ENCODE measurements at regions not wholly inside any gene's neighbourhood (a gene's known extent, or its start where the extent isn't known, plus 50 kb on each side); places are given as distances from the start of the nearest gene placed in this dataset.
A peak's percentile ranks its signal among the peaks of the same experiment; 100 is the strongest.

DNA sequence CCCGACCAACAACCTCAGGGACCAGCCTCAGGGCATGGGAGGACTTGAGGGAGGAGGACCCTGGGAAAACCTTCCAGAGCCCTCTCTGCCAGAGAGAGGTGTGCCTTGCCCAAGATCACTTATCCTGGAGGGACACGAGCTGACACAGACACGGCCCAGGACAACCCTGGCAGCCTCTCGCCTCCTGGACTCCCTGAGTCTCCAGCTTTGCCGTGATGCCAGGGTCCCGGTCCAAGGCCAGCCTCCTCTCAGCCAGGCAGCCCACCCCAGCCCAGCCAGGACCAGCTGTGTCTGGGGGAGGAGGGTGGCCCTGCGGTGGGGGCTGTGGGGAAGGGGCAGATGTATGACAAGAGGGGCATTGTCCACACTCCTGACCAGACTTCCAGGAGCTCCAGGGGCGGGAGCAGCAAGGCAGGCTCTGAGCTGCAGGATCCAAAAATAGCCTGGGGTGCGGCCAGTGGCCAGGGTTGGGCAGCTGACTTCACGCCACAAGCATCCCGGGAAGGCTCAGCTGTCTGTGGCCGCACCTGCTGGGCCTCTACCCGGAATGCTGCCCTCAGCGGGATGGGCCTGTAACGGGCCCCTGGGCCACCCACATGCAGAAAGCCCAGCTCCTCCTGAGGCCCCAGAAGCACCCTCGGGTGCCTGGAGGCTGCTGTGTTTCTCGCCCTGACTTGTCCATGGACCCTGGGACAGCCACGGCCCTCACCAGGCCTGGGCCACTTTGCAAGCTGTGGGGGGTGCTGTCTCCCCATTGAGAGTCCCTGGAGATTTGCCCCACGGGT is 65.5 kb upstream of the GPC1 start (continued):
- no peak for TF ChIP-seq RAD21 (IDR thresholded peaks at IDR 0.05; ENCODE audit: low read length)
- TF ChIP-seq, protein P1, sequence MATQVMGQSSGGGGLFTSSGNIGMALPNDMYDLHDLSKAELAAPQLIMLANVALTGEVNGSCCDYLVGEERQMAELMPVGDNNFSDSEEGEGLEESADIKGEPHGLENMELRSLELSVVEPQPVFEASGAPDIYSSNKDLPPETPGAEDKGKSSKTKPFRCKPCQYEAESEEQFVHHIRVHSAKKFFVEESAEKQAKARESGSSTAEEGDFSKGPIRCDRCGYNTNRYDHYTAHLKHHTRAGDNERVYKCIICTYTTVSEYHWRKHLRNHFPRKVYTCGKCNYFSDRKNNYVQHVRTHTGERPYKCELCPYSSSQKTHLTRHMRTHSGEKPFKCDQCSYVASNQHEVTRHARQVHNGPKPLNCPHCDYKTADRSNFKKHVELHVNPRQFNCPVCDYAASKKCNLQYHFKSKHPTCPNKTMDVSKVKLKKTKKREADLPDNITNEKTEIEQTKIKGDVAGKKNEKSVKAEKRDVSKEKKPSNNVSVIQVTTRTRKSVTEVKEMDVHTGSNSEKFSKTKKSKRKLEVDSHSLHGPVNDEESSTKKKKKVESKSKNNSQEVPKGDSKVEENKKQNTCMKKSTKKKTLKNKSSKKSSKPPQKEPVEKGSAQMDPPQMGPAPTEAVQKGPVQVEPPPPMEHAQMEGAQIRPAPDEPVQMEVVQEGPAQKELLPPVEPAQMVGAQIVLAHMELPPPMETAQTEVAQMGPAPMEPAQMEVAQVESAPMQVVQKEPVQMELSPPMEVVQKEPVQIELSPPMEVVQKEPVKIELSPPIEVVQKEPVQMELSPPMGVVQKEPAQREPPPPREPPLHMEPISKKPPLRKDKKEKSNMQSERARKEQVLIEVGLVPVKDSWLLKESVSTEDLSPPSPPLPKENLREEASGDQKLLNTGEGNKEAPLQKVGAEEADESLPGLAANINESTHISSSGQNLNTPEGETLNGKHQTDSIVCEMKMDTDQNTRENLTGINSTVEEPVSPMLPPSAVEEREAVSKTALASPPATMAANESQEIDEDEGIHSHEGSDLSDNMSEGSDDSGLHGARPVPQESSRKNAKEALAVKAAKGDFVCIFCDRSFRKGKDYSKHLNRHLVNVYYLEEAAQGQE (IDR thresholded peaks at IDR 0.05; ENCODE audit: low read depth, low read length), result no peak
- TF ChIP-seq YY1 (IDR thresholded peaks at IDR 0.05; ENCODE audit: low read depth), result no peak
- no peak for TF ChIP-seq MXI1 (IDR thresholded peaks at IDR 0.05; ENCODE audit: low read depth, low read length)
- TF ChIP-seq TAF1 (IDR thresholded peaks at IDR 0.05; ENCODE audit: borderline replicate concordance, low read depth, low read length), result no peak
- peak; percentile 97 for TF ChIP-seq MEF2A (IDR thresholded peaks at IDR 0.05; ENCODE audit: borderline replicate concordance, low read depth)
- TF ChIP-seq GATA2 (CRISPR knock-in tag; IDR thresholded peaks at IDR 0.05), result no peak
- no peak for TF ChIP-seq RXRA (IDR thresholded peaks at IDR 0.05; ENCODE audit: borderline replicate concordance, low read depth)
- TF ChIP-seq, protein P2, sequence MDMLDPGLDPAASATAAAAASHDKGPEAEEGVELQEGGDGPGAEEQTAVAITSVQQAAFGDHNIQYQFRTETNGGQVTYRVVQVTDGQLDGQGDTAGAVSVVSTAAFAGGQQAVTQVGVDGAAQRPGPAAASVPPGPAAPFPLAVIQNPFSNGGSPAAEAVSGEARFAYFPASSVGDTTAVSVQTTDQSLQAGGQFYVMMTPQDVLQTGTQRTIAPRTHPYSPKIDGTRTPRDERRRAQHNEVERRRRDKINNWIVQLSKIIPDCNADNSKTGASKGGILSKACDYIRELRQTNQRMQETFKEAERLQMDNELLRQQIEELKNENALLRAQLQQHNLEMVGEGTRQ (IDR thresholded peaks at IDR 0.05; ENCODE audit: borderline replicate concordance, low read depth, low read length), result no peak
- peak; percentile 45; the same call in 1 of the 2 replicates for TF ChIP-seq NFIC (IDR thresholded peaks at IDR 0.05; ENCODE audit: borderline replicate concordance)
- TF ChIP-seq ELF1 (IDR thresholded peaks at IDR 0.05), result no peak
- peak; percentile 78; the same call in 1 of the 2 replicates for TF ChIP-seq TEAD4 (IDR thresholded peaks at IDR 0.05; ENCODE audit: borderline replicate concordance, insufficient read depth)
- TF ChIP-seq EP300 (IDR thresholded peaks at IDR 0.05; ENCODE audit: borderline replicate concordance in 1 of 2, low read depth in 1 of 2, low read length in 1 of 2), result peak in 1 of 2 experiments; percentile 52; a peak in 1 of 4 replicates
- no peak for TF ChIP-seq EZH2phosphoT487 (IDR thresholded peaks at IDR 0.05; ENCODE audit: borderline replicate concordance, low read depth)
- TF ChIP-seq SMC3 (IDR thresholded peaks at IDR 0.05; ENCODE audit: low read depth, low read length), result no peak
- no peak for TF ChIP-seq FOXJ3 (CRISPR knock-in tag; IDR thresholded peaks at IDR 0.05)
- TF ChIP-seq, protein P3, sequence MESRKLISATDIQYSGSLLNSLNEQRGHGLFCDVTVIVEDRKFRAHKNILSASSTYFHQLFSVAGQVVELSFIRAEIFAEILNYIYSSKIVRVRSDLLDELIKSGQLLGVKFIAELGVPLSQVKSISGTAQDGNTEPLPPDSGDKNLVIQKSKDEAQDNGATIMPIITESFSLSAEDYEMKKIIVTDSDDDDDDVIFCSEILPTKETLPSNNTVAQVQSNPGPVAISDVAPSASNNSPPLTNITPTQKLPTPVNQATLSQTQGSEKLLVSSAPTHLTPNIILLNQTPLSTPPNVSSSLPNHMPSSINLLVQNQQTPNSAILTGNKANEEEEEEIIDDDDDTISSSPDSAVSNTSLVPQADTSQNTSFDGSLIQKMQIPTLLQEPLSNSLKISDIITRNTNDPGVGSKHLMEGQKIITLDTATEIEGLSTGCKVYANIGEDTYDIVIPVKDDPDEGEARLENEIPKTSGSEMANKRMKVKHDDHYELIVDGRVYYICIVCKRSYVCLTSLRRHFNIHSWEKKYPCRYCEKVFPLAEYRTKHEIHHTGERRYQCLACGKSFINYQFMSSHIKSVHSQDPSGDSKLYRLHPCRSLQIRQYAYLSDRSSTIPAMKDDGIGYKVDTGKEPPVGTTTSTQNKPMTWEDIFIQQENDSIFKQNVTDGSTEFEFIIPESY (IDR thresholded peaks at IDR 0.05; ENCODE audit: borderline replicate concordance, low read depth), result no peak
- TF ChIP-seq TCF12 (IDR thresholded peaks at IDR 0.05), result peak; percentile 76

All from SK-N-SH (cell line).